OCI-LY7 (cell line): ENCODE measurements at regions not wholly inside any gene's neighbourhood (a gene's known extent, or its start where the extent isn't known, plus 50 kb on each side); places are given as distances from the start of the nearest gene placed in this dataset.

Experiments used
- CTCF ChIP-seq: fragments of 200-600 bp; sonication (generic); conservative IDR thresholded peaks from 2 replicates; pipeline ENCODE4 v1.5.1; 2014; ENCODE audit warnings: mild to moderate bottlenecking, antibody characterized with exemption, low read length, moderate library complexity, mixed read lengths
- EZH2phosphoT487 ChIP-seq: fragments of 200-600 bp; sonication (generic); IDR thresholded peaks from 2 replicates; pipeline ENCODE4 v1.6.1; 2018; ENCODE audit warnings: low read depth, borderline replicate concordance, mild to moderate bottlenecking, mixed run types, antibody characterized with exemption, low read length, moderate library complexity, mixed read lengths

- TF ChIP-seq EZH2phosphoT487 (no peak), CTCF (no peak)
Observed at GRCh38 chr14:87044807-87045206, 948.2 kb downstream of the GALC start.
